ENCODE measurements at regions not wholly inside any gene's neighbourhood (a gene's known extent, or its start where the extent isn't known, plus 50 kb on each side); places are given as distances from the start of the nearest gene placed in this dataset.
"Not testable (repeated sequence)": the region's sequence is repeated elsewhere in the genome, so short reads cannot be mapped to it uniquely, and the experiment has no call there.

GRCh38 chr4:82171531-82172155 is 202.1 kb downstream of the HNRNPD start:
- DNase-seq: no peak

- DNase-seq: no peak
Observed at GRCh38 chr4:82149750-82150149, 224.0 kb downstream of the HNRNPD start.

- DNase-seq: no peak
Observed at GRCh38 chr4:82145850-82146249, 227.9 kb downstream of the HNRNPD start.

- DNase-seq: no peak
Observed at GRCh38 chr4:82140422-82140821, 233.4 kb downstream of the HNRNPD start.

- DNase-seq: no peak
Observed at GRCh38 chr4:82139287-82139686, 234.5 kb downstream of the HNRNPD start.

GRCh38 chr4:82138374-82138773 is 235.4 kb downstream of the HNRNPD start:
- no peak for DNase-seq

GRCh38 chr4:82136161-82136801 is 237.5 kb downstream of the HNRNPD start:
- DNase-seq: no peak

GRCh38 chr4:82128355-82128754 is 245.4 kb downstream of the HNRNPD start:
- no peak for DNase-seq

GRCh38 chr4:82126512-82127040 is 247.2 kb downstream of the HNRNPD start:
- DNase-seq: no peak

- no peak for DNase-seq
Observed at GRCh38 chr4:82125787-82126297, 247.9 kb downstream of the HNRNPD start.

- DNase-seq: no peak
Observed at GRCh38 chr4:82124932-82125786, 248.6 kb downstream of the HNRNPD start.

GRCh38 chr4:82124365-82124764 is 249.4 kb downstream of the HNRNPD start:
- no peak for DNase-seq

GRCh38 chr4:82123934-82124333 is 249.9 kb downstream of the HNRNPD start:
- DNase-seq: no peak

- not testable (repeated sequence) for DNase-seq
Observed at GRCh38 chr4:82115183-82115582, 258.6 kb downstream of the HNRNPD start.

GRCh38 chr4:82108506-82108905 is 265.3 kb downstream of the HNRNPD start:
- DNase-seq: no peak

GRCh38 chr4:82104578-82104977 is 269.2 kb downstream of the HNRNPD start:
- no peak for DNase-seq

GRCh38 chr4:82099928-82100579 is 273.7 kb downstream of the HNRNPD start:
- no peak for DNase-seq

GRCh38 chr4:82097504-82097903 is 276.3 kb downstream of the HNRNPD start:
- no peak for DNase-seq

GRCh38 chr4:82090717-82091116 is 283.1 kb downstream of the HNRNPD start:
- DNase-seq: no peak

GRCh38 chr4:82084747-82085146 is 289.0 kb downstream of the HNRNPD start:
- DNase-seq: no peak

- DNase-seq: not testable (repeated sequence)
Observed at GRCh38 chr4:82077471-82077995, 296.3 kb downstream of the HNRNPD start.

GRCh38 chr4:82076809-82077208 is 297.0 kb downstream of the HNRNPD start:
- DNase-seq: no peak

- DNase-seq: no peak
Observed at GRCh38 chr4:82076359-82076758, 297.4 kb downstream of the HNRNPD start.

Data from RPMI8226 (cell line).